ENCODE measurements at regions not wholly inside any gene's neighbourhood (a gene's known extent, or its start where the extent isn't known, plus 50 kb on each side); places are given as distances from the start of the nearest gene placed in this dataset.
A peak's percentile ranks its signal among the peaks of the same experiment; 100 is the strongest.

DNA sequence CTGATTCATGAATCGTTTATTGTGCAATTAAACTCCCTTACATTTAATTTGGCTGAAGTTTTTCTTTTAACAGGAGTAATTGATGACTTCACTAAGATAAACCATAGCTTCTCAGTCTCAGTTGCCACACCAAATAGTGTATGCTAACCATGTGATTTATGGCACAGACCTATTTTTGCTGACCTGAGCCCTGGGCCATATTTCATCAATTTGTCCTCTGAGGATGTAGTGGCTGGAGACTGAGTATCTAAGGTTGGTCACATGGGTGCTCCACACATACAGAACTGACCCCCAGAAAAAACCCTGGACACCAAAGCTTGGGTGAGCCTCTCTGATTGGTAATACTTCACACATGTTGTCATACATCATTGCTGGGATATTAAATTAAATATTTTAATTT, 255.1 kb downstream of the NEDD1 start:
- 0 to 100% (median 42%) methylated on average over 1 of the region's 1 CpG; no CpG with 5 or more reads in 2 of the 10 experiments for WGBS, 10 experiments
- ATAC-seq (replicated peaks in 6 of 8) = peak in 4 of 8 experiments; percentile 36 to 79 (median 66)

DNA sequence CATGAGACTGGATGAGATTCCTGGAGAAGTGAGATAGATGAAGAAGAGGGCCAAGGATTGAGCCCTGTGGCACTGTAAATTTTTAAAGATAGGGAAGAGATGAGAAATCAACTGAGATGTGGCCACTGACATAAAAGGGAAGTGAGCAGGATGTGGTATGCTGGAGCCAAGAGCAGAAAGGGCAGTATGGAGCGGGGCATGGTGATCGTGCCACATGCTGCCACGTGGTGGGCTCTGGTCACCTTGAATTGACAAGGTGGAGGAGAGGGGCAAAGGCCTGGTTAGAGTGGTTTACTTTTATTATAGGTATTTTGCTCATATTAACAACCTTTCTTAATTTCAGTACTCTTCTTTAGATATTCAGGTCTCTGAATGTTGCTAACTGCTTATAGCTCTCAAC, 257.9 kb downstream of the NEDD1 start:
- H3K4me1 ChIP-seq (replicated peaks in 1 of 2) = peaks cover 28 to 29% of the 10 kb centered on the region in 2 donors
- 20 to 100% (median 55%) methylated on average over 1 to 2 of the region's 3 CpGs; no CpG with 5 or more reads in 7 of the 10 experiments for WGBS, 10 experiments
- no peak overlapping the region for H3K4me3 ChIP-seq
- in situ Hi-C loops (cut with MboI; ENCODE audit: low pct_unique_long_range_greater_than_20kb in 2 of 9, low sequenced_read_pairs in 9 of 9, unreplicated experiment in 9 of 9) = no loop called here
- H3K27ac ChIP-seq = no peak overlapping the region
- no peak for ATAC-seq (replicated peaks in 6 of 8)

More for the DNA sequence above, 255.1 kb downstream of the NEDD1 start:
- no peak overlapping the region for H3K4me3 ChIP-seq
- no peak overlapping the region for H3K27ac ChIP-seq
- in situ Hi-C loops (cut with MboI; ENCODE audit: low pct_unique_long_range_greater_than_20kb in 2 of 9, low sequenced_read_pairs in 9 of 9, unreplicated experiment in 9 of 9) = no loop called here
- peaks cover 26 to 27% of the 10 kb centered on the region in 2 donors for H3K4me1 ChIP-seq (replicated peaks in 1 of 2)

DNA sequence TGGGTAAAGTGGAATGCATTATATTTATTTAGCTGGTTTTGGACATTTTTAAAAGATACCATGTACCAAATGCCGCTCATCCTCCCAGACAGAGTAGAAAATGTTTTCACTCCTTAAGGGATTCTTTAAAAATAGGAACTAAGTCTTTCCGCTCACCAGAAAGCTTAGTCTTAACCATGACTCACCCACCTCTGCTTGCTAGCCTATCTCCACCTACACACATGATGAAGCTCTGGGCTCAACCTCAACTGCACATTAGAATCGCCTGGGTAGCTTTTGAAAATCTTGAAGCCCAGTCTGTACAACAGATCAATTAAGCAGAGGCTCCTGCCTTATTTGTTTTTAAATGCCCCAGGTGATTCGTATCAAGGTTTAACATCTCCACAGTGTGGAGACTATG, 260.5 kb downstream of the NEDD1 start:
- H3K4me3 ChIP-seq = no peak overlapping the region
- in situ Hi-C loops (cut with MboI; ENCODE audit: low pct_unique_long_range_greater_than_20kb in 2 of 9, low sequenced_read_pairs in 9 of 9, unreplicated experiment in 9 of 9) = no loop called here
- WGBS, 10 experiments = 0 to 100% (median 86%) methylated on average over 1 to 3 of the region's 4 CpGs

DNA sequence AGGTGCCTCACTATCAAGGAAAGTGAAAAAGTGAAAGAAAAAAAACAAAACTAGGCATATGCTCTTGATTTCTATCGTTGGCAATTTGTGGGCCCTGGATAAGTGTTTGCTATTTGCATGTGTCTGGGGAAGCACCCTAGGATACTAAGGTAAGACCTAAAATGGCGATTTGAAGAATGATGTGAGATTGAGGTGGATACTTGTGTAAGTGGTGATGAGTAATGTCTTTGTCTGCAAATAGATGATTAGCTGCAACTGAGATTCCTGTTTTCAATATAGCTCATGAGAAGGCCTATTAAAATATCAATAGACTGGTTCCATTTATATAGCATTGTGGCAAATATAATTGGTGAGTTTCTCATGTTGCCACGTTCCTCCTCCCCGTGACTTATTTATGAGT, 261.7 kb downstream of the NEDD1 start:
- Histone ChIP-seq H3K4me1 (replicated peaks in 1 of 2) (peaks cover 21 to 47% of the 10 kb centered on the region in 2 donors), H3K4me3 (no peak overlapping the region), H3K27ac (no peak overlapping the region)
- in situ Hi-C loops (cut with MboI; ENCODE audit: low pct_unique_long_range_greater_than_20kb in 2 of 9, low sequenced_read_pairs in 9 of 9, unreplicated experiment in 9 of 9) = no loop called here
- 4 to 90% (median 45%) methylated on average over 3 to 4 of the region's 4 CpGs; no CpG with 5 or more reads in 2 of the 10 experiments for WGBS, 10 experiments
- peak in 5 of 8 experiments; percentile 32 to 69 (median 46) for ATAC-seq (replicated peaks in 6 of 8)

More for the DNA sequence above, 260.5 kb downstream of the NEDD1 start:
- ATAC-seq (replicated peaks in 6 of 8) = no peak
- Histone ChIP-seq H3K27ac (no peak overlapping the region), H3K4me1 (replicated peaks in 1 of 2) (peaks cover 17 to 40% of the 10 kb centered on the region in 2 donors)

DNA sequence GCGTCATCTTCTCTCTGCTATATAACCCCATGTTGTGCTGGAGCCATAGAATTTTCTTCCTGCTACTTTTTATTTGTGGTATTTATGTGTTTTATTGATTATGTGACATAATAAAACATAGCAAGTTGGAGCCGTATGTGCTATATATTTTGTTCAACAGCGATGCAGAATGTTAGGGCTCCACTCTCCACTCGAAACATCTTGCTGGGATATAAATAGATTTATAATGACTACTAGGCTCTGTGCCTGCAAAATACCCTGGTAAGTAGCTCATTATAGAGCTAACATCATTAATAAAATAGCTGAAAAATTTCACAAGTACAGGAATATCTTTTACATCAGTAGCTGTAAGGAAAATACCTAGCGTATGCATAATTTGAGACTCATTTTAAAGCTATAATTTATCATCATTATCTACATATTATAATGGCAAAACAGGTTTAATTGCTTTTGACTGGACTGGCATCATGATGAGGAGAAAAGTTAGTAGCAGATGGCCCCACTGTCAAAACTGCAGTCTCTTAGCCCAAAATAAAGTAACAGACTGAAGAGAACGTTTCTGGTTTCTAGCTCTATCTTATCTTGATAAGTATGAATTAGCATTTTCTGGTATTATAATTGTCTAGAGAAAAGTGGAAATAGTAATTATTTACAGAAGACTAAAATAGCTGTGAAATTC, 263.0 kb downstream of the NEDD1 start:
- peak in 5 of 8 experiments; percentile 82 to 93 (median 90) for ATAC-seq (replicated peaks in 6 of 8)
- H3K27ac ChIP-seq = no peak overlapping the region
- H3K4me3 ChIP-seq = no peak overlapping the region
- WGBS, 10 experiments = 0 to 64% (median 45%) methylated on average over 1 to 6 of the region's 6 CpGs
- in situ Hi-C loops (cut with MboI; ENCODE audit: low pct_unique_long_range_greater_than_20kb in 2 of 9, low sequenced_read_pairs in 9 of 9, unreplicated experiment in 9 of 9) = no loop called here
- H3K4me1 ChIP-seq (replicated peaks in 1 of 2) = peaks cover 27 to 59% of the 10 kb centered on the region in 2 donors

DNA sequence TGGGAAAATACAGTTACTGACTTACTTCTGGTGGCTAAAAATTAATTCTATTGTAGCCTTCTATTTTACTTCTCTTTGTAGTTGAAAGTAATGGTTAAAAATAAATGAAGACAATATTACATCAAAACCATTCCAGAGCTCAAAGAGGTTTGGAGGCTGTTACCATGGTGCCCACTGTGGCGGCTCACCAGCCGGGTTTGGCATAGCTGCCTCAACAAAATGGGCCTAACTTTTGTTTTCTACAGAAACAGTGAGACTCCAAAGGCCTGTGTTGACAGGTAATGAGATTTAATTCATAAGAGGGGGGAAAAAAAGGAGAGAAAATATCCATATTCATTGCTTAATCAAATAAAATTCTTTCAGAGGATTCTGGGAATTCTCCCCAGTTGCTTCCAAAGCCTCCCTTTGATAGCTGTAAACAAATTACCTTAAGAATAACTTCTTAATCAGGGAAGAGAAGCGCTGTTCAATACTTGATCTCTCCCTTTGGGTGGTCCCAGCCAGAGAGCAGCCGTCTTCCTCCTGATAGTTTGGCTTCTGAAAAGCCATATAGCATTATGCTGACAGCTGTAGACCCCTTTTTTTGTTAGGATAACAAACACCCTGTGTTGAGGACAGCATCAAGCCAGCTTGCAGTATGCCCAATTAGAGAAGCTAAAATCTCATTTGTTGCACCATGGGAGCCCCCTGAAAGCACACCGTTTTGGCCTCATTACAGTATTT, 266.8 kb downstream of the NEDD1 start:
- WGBS, 10 experiments = 0 to 38% (median 13%) methylated on average over 1 to 5 of the region's 5 CpGs
- H3K4me3 ChIP-seq = no peak overlapping the region
- in situ Hi-C loops (cut with MboI; ENCODE audit: low pct_unique_long_range_greater_than_20kb in 2 of 9, low sequenced_read_pairs in 9 of 9, unreplicated experiment in 9 of 9) = no loop called here
- peak in 2 of 8 experiments; percentile 31 to 61 for ATAC-seq (replicated peaks in 6 of 8)
- H3K27ac ChIP-seq = no peak overlapping the region
- peaks cover 19 to 59% of the 10 kb centered on the region in 2 donors for H3K4me1 ChIP-seq (replicated peaks in 1 of 2)

DNA sequence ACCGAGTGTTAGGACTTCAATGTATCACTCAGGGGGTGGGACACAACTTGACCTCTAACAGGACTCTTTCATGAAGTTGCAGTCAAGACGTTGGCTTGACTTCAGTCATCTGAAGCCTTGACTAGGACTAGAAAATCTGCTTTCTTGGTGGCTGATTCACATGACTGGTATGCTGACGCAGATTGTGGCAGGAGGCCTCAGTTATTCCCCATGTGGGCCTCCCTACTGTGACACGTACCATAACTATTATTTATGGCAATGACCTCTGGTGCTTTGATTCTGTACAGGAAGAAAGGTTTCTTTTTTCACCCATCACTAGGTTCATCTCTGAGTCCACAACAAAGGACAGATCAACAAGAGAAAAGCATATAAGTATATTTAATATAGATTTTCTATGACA, 270.4 kb downstream of the NEDD1 start:
- in situ Hi-C loops (cut with MboI; ENCODE audit: low pct_unique_long_range_greater_than_20kb in 2 of 9, low sequenced_read_pairs in 9 of 9, unreplicated experiment in 9 of 9) = no loop called here
- WGBS, 10 experiments = 0 to 100% (median 72%) methylated on average over 1 to 3 of the region's 4 CpGs; no CpG with 5 or more reads in 1 of the 10 experiments
- ATAC-seq (replicated peaks in 6 of 8) = peak in 2 of 8 experiments; percentile 42 to 50
- peaks cover 13 to 25% of the 10 kb centered on the region in 2 donors for H3K4me1 ChIP-seq (replicated peaks in 1 of 2)
- no peak overlapping the region for H3K4me3 ChIP-seq
- no peak overlapping the region for H3K27ac ChIP-seq

DNA sequence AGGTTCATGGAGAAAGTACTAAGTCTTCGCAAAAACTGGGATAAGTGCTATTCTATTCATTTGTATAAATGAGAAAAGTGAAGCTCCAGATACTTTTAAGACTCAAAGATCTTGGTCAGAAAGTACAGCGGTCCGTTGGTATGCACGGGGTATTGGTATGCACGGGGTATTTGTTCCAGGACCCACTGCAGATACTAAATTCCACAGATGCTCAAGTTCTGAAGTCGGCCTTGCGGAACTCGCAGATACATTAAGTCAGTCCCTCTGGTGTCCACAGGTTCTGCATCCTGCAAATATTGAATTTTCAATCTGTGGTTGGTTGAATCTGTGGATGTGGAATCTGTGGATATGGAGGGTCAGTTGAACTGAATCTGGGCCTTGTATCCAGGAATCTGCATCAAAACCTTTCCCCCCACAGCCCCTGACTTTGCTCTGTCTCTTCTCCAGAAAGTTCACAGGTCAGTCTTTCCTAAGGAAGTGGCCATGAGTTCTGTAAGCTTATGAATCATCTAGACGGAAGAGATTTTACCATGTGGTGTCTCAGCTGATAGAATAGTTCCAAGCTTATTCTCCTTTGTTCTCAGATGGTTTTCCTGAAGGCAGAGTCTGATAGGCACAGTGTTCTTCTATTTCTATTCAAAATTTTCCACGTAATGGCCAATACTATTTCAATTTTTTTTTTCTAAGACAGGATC, 274.7 kb downstream of the NEDD1 start:
- no peak overlapping the region for H3K4me3 ChIP-seq
- in situ Hi-C loops (cut with MboI; ENCODE audit: low pct_unique_long_range_greater_than_20kb in 2 of 9, low sequenced_read_pairs in 9 of 9, unreplicated experiment in 9 of 9) = no loop called here
- peaks cover 11 to 24% of the 10 kb centered on the region in 2 donors for H3K4me1 ChIP-seq (replicated peaks in 1 of 2)
- H3K27ac ChIP-seq = no peak overlapping the region
- ATAC-seq (replicated peaks in 6 of 8) = no peak
- 10 to 100% (median 59%) methylated on average over 2 to 9 of the region's 10 CpGs; no CpG with 5 or more reads in 2 of the 10 experiments for WGBS, 10 experiments

DNA sequence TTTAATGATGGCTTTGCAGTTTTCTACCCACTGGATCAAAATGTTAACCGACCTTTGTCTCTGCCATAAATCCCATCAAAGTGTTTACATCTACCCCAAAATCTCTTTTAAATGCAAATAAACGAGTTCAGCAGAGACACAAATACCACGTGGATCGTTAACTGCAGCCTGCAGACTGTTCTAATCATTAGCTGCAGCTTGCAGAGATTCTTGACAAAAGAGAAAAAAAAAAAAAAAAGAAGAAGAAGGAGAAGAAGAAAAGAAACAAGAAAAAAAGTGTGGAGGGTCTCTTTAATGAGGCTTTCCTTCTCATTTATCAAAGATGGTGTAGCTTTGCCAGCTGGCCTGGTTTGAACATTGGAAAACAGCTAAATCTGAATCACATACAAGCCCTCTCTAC, 275.7 kb downstream of the NEDD1 start:
- Histone ChIP-seq H3K4me3 (no peak overlapping the region), H3K4me1 (replicated peaks in 1 of 2) (peaks cover 11 to 24% of the 10 kb centered on the region in 2 donors), H3K27ac (no peak overlapping the region)
- WGBS, 10 experiments = 0 to 52% (median 14%) methylated on average over 1 to 4 of the region's 4 CpGs
- in situ Hi-C loops (cut with MboI; ENCODE audit: low pct_unique_long_range_greater_than_20kb in 2 of 9, low sequenced_read_pairs in 9 of 9, unreplicated experiment in 9 of 9) = no loop called here
- peak in 1 of 8 experiments; percentile 30 for ATAC-seq (replicated peaks in 6 of 8)

DNA sequence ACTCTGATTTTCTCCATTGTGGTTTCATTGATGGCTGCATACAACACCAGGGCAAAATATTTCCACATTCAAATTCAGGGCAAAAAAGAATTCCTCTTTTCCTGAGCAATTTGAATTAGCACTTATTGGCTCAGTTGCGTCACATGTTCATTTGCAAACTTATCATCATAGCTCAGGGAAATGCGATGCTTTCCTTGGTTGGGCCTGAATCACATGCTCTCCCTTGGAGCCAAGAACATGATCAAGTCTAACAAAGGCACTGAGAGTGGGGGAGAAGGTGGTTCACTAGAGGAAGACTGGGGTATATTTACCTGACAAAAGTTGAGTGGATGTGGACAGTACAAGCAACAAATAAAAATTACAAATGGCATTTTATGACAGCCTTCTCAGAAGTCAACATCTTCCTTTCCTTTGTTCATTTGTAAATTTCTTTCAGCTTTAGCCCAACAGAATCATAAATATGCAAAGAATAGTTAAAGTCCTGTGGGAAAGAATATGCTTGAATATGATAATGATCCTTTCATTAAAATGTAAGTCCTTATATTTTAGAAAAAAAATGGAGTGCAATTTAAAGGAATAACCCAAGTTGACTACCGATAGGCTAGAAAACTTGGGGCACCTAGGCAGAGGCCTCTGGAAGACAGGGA, 277.2 kb downstream of the NEDD1 start:
- peak in 4 of 8 experiments; percentile 34 to 90 (median 56) for ATAC-seq (replicated peaks in 6 of 8)
- Histone ChIP-seq H3K4me3 (no peak overlapping the region), H3K27ac (no peak overlapping the region), H3K4me1 (replicated peaks in 1 of 2) (peaks cover 11 to 24% of the 10 kb centered on the region in 2 donors)
- 11 to 100% (median 88%) methylated on average over 2 to 3 of the region's 3 CpGs for WGBS, 10 experiments
- in situ Hi-C loops (cut with MboI; ENCODE audit: low pct_unique_long_range_greater_than_20kb in 2 of 9, low sequenced_read_pairs in 9 of 9, unreplicated experiment in 9 of 9) = no loop called here

DNA sequence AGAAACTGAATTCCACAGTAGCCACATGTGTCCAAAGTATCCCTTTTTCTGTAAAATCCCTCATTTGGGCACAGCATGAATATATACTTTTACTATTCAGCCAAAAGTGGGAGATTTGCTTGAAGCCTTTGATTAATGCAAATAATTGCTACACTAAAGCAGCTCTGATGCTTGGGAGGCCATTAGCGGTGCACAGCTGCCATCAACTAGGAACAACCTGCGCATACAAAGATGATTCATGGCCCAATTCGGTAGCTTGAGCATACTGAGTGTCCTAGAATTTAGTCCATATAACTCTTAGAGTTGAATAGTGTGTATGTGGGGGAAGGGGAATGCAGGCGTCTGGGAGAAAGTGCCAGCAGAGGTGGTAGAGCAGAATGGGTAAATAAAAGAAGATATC, 277.0 kb upstream of the RMST start:
- peak in 5 of 8 experiments; percentile 43 to 84 (median 72) for ATAC-seq (replicated peaks in 6 of 8)
- Histone ChIP-seq H3K27ac (no peak overlapping the region), H3K4me1 (replicated peaks in 1 of 2) (peaks cover 11 to 24% of the 10 kb centered on the region in 2 donors), H3K4me3 (no peak overlapping the region)
- in situ Hi-C loops (cut with MboI; ENCODE audit: low pct_unique_long_range_greater_than_20kb in 2 of 9, low sequenced_read_pairs in 9 of 9, unreplicated experiment in 9 of 9) = no loop called here
- 0 to 77% (median 60%) methylated on average over 1 to 4 of the region's 4 CpGs; no CpG with 5 or more reads in 3 of the 10 experiments for WGBS, 10 experiments

DNA sequence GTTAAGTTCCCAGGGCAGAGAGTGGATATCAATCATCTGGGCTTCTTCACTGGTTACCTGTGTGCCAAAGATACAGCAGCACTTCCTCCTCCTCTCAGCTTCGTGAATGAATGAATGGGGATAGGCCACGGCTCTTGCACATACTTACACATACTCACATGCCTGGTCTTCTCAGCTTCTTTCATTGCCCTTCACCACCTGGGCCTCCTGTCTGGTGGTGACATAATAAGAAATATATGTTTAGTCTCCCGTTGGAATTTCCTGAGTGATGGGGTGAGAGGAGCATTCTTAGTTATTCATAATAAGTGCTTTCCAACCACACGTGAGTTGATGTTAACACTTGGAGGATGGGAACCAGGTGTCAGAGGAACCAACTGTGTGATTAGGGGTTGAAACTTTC, 268.1 kb upstream of the RMST start:
- no peaks in the 10 kb centered on the region for H3K4me1 ChIP-seq (replicated peaks in 1 of 2)
- in situ Hi-C loops (cut with MboI; ENCODE audit: low pct_unique_long_range_greater_than_20kb in 2 of 9, low sequenced_read_pairs in 9 of 9, unreplicated experiment in 9 of 9) = no loop called here
- H3K4me3 ChIP-seq = no peak overlapping the region
- WGBS, 10 experiments = 0 to 87% (median 83%) methylated on average over 1 to 4 of the region's 4 CpGs; no CpG with 5 or more reads in 4 of the 10 experiments
- ATAC-seq (replicated peaks in 6 of 8) = no peak
- no peak overlapping the region for H3K27ac ChIP-seq
